ENCODE measurements at regions not wholly inside any gene's neighbourhood (a gene's known extent, or its start where the extent isn't known, plus 50 kb on each side); places are given as distances from the start of the nearest gene placed in this dataset.

GRCh38 chr17:30600830-30601494 lies 123.8 kb downstream of the GOSR1 start:
- peak in 1 of 2 experiments; percentile 14 for DNase-seq (ENCODE audit: low read depth in 1 of 2, low spot score in 1 of 2)
- TF ChIP-seq REST (IDR thresholded peaks at IDR 0.05; ENCODE audit: insufficient replicate concordance, low read depth) (no peak), CTCF (IDR thresholded peaks at IDR 0.05; ENCODE audit: insufficient read depth, low read length) (no peak), SPI1 (IDR thresholded peaks at IDR 0.05; ENCODE audit: borderline replicate concordance, low read depth) (no peak), POLR2AphosphoS5 (IDR thresholded peaks at IDR 0.05; ENCODE audit: low read depth) (no peak), GABPA (IDR thresholded peaks at IDR 0.05; ENCODE audit: low read depth) (no peak)
- Histone ChIP-seq H3K4me3 (replicated peaks; ENCODE audit: insufficient read depth, low read length) (peak overlapping the region; percentile 97), H3K27me3 (ENCODE audit: insufficient read depth, poor library complexity, severe bottlenecking) (no peaks in the 10 kb centered on the region), H3K27ac (replicated peaks) (peak overlapping the region; percentile 98)

DNA sequence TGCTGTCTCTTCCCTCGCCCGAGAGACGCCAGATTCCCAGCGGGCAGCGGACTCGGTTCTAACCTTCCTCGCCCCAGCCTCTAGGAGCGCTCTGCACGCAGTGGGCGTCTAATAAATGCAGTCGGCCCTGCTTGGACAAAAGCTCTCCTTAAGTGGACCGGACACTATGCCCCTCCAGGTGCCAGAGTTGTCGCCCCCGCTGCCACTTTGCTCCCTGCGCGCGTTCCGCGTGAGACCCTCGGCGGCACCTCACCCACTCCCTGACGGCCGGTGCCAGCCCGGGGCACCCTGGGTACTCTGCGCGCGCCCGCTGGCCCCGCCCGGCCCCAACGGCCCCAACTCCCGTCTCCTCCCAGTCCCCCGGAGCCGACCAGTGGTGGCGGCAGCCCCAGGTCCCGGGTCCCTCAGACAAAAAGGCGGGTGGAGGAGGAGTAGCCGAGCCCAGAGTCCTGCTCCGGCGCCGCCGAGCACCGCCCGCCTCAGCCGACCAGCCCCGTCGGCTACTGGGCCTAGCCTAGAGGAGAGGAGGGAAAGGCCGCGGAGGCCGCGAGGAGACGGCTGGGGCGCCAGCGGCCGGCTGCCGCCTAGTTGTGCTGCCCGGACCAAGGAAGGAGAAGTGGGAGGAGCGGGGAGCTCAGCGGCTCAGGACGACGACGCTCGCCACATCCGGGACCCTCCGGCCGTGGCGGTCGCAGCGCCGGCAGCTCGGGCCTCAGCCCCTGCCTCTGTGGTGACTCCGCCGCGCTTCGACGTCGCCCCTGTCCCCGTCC lies 123.0 kb downstream of the GOSR1 start:
- TF ChIP-seq POLR2AphosphoS5 (IDR thresholded peaks at IDR 0.05; ENCODE audit: low read depth) (peak; percentile 92), SPI1 (IDR thresholded peaks at IDR 0.05; ENCODE audit: borderline replicate concordance, low read depth) (peak; percentile 60), CTCF (IDR thresholded peaks at IDR 0.05; ENCODE audit: insufficient read depth, low read length) (peak; percentile 61), REST (IDR thresholded peaks at IDR 0.05; ENCODE audit: insufficient replicate concordance, low read depth) (peak; percentile 43), GABPA (IDR thresholded peaks at IDR 0.05; ENCODE audit: low read depth) (no peak)
- peak; percentile 59 to 87 for DNase-seq (ENCODE audit: low read depth in 1 of 2, low spot score in 1 of 2)
- Histone ChIP-seq H3K27me3 (ENCODE audit: insufficient read depth, poor library complexity, severe bottlenecking) (no peaks in the 10 kb centered on the region), H3K27ac (replicated peaks) (peak overlapping the region; percentile 98), H3K4me3 (replicated peaks; ENCODE audit: insufficient read depth, low read length) (peak overlapping the region; percentile 97)

DNA sequence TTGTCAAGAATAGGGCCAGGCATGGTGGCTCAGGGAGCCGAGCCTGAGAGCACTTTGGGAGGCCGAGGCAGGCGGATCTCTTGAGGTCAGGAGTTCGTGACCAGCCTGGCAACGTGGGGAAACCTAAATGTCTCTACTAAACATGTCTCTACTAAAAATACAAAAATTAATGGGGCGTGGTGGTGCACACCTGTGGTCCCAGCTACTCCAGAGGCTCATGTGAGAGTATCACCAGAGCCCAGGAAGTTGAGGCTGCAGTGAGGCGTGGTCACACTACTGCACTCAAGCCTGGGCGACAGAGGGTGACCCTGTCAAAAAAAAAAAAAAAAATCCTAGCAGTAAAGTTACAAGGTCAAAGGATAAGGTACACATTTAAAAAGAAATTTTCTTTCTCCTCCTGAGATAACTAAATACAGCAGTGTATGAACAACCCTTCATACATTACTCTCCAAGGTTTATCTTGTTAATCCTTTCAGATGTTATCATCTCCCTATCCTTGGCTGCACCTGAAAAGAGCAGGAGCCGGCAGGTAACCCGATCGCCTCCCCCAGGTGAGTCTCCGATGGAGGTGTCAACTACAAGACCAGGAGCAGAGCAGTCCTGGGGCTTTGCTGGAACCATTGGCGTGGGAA lies 122.3 kb downstream of the GOSR1 start:
- no peak for TF ChIP-seq SPI1 (IDR thresholded peaks at IDR 0.05; ENCODE audit: borderline replicate concordance, low read depth)
- TF ChIP-seq POLR2AphosphoS5 (IDR thresholded peaks at IDR 0.05; ENCODE audit: low read depth): no peak
- no peak for TF ChIP-seq CTCF (IDR thresholded peaks at IDR 0.05; ENCODE audit: insufficient read depth, low read length)
- no peak for TF ChIP-seq REST (IDR thresholded peaks at IDR 0.05; ENCODE audit: insufficient replicate concordance, low read depth)
- no peak for TF ChIP-seq GABPA (IDR thresholded peaks at IDR 0.05; ENCODE audit: low read depth)
- peak in 1 of 2 experiments; percentile 17 for DNase-seq (ENCODE audit: low read depth in 1 of 2, low spot score in 1 of 2)
- Histone ChIP-seq H3K27ac (replicated peaks) (peak overlapping the region; percentile 98), H3K27me3 (ENCODE audit: insufficient read depth, poor library complexity, severe bottlenecking) (no peaks in the 10 kb centered on the region), H3K4me3 (replicated peaks; ENCODE audit: insufficient read depth, low read length) (peak overlapping the region; percentile 97)
